ENCODE measurements at regions not wholly inside any gene's neighbourhood (a gene's known extent, or its start where the extent isn't known, plus 50 kb on each side); places are given as distances from the start of the nearest gene placed in this dataset.

DNA sequence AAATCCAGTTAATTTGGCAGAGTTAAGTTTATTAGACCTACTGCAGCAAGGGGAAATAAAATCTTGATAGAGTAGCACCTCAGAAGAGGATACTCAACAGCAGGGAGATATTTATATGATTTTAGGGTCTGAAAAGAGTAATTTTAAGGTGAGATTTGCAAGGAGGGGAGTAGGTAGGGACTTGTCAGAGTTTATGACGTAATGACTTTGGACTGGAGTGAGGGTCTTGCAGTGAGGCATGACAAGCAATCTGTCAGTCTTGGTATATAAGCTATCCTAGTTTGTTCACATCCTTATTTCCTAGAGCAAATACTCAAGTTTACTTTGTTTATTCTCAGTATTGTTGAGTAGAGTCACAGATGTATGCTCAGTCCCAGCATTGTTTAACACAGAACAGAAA lies 722.6 kb downstream of the TLE4 start:
- TF ChIP-seq, protein P1, sequence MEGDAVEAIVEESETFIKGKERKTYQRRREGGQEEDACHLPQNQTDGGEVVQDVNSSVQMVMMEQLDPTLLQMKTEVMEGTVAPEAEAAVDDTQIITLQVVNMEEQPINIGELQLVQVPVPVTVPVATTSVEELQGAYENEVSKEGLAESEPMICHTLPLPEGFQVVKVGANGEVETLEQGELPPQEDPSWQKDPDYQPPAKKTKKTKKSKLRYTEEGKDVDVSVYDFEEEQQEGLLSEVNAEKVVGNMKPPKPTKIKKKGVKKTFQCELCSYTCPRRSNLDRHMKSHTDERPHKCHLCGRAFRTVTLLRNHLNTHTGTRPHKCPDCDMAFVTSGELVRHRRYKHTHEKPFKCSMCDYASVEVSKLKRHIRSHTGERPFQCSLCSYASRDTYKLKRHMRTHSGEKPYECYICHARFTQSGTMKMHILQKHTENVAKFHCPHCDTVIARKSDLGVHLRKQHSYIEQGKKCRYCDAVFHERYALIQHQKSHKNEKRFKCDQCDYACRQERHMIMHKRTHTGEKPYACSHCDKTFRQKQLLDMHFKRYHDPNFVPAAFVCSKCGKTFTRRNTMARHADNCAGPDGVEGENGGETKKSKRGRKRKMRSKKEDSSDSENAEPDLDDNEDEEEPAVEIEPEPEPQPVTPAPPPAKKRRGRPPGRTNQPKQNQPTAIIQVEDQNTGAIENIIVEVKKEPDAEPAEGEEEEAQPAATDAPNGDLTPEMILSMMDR (IDR thresholded peaks at IDR 0.05), result no peak
- TF ChIP-seq POLR2A (IDR thresholded peaks at IDR 0.05), result no peak

Data from adrenal gland (tissue), 5 donors.